Effector CD8-positive, alpha-beta T cell (primary cell): ENCODE measurements at regions not wholly inside any gene's neighbourhood (a gene's known extent, or its start where the extent isn't known, plus 50 kb on each side); places are given as distances from the start of the nearest gene placed in this dataset.
"Not testable (repeated sequence)": the region's sequence is repeated elsewhere in the genome, so short reads cannot be mapped to it uniquely, and the experiment has no call there.

ENCODE experiments used
- DNase-seq: peaks from one replicate; lab custom pipeline; 2025; lab: John Stamatoyannopoulos, UW

- DNase-seq, result no peak
These were observed 65.5 kb downstream of the VCX2 start for GRCh38 chrX:8105531-8105930.

GRCh38 chrX:8103655-8104054 is 67.4 kb downstream of the VCX2 start:
- DNase-seq, result no peak

GRCh38 chrX:8091510-8091909 is 79.6 kb downstream of the VCX2 start:
- no peak for DNase-seq

- no peak for DNase-seq
These were observed 80.2 kb downstream of the VCX2 start for GRCh38 chrX:8090906-8091305.

- DNase-seq, result no peak
These were observed 80.6 kb downstream of the VCX2 start for GRCh38 chrX:8090482-8090881.

- DNase-seq, result no peak
These were observed 81.9 kb downstream of the VCX2 start for GRCh38 chrX:8089141-8089540.

GRCh38 chrX:8084006-8084405 is 87.1 kb downstream of the VCX2 start:
- DNase-seq, result no peak

GRCh38 chrX:8083286-8083685 is 87.8 kb downstream of the VCX2 start:
- no peak for DNase-seq

GRCh38 chrX:8075636-8076035 is 95.4 kb downstream of the VCX2 start:
- no peak for DNase-seq

GRCh38 chrX:8067754-8068462 is 103.2 kb downstream of the VCX2 start:
- no peak for DNase-seq

GRCh38 chrX:8052909-8053308 is 118.2 kb downstream of the VCX2 start:
- no peak for DNase-seq

- no peak for DNase-seq
These were observed 121.2 kb downstream of the VCX2 start for GRCh38 chrX:8049827-8050226.

- DNase-seq, result no peak
These were observed 121.3 kb upstream of the PNPLA4 start for GRCh38 chrX:8048466-8048865.

- no peak for DNase-seq
These were observed 117.7 kb upstream of the PNPLA4 start for GRCh38 chrX:8044947-8045346.

GRCh38 chrX:8043546-8043945 is 116.3 kb upstream of the PNPLA4 start:
- DNase-seq, result no peak

- DNase-seq, result no peak
These were observed 115.9 kb upstream of the PNPLA4 start for GRCh38 chrX:8043121-8043520.

- no peak for DNase-seq
These were observed 115.1 kb upstream of the PNPLA4 start for GRCh38 chrX:8042304-8042703.

- not testable (repeated sequence) for DNase-seq
These were observed 112.5 kb upstream of the PNPLA4 start for GRCh38 chrX:8039711-8040110.

GRCh38 chrX:8037593-8038348 is 110.6 kb upstream of the PNPLA4 start:
- no peak for DNase-seq

- DNase-seq, result no peak
These were observed 109.7 kb upstream of the PNPLA4 start for GRCh38 chrX:8036914-8037313.

GRCh38 chrX:8034058-8034457 is 106.8 kb upstream of the PNPLA4 start:
- DNase-seq, result no peak

GRCh38 chrX:8033175-8033574 is 106.0 kb upstream of the PNPLA4 start:
- no peak for DNase-seq

- DNase-seq, result no peak
These were observed 103.1 kb upstream of the PNPLA4 start for GRCh38 chrX:8030361-8030760.

- no peak for DNase-seq
These were observed 100.6 kb upstream of the PNPLA4 start for GRCh38 chrX:8027827-8028226.
